OCI-LY3 (cell line): ENCODE measurements at regions not wholly inside any gene's neighbourhood (a gene's known extent, or its start where the extent isn't known, plus 50 kb on each side); places are given as distances from the start of the nearest gene placed in this dataset.

Source experiments
- H2AFZ ChIP-seq: fragments of 200-600, 300-600 bp; shearing (Covaris generic); 2 replicates; pipeline ENCODE4 v1.6.0; 2014; ENCODE audit warnings: antibody characterized with exemption, low read depth, low read length
- H3K27ac ChIP-seq: fragments of 200-600, 300-600 bp; sonication (generic); 2 replicates; pipeline ENCODE4 v1.5.1; 2014; ENCODE audit warnings: mild to moderate bottlenecking, low read length, moderate library complexity, mixed read lengths
- H3K27me3 ChIP-seq: fragments of 200-600, 300-600 bp; sonication (generic); 2 replicates; pipeline ENCODE4 v1.6.1; 2014; ENCODE audit warnings: low read depth, low read length, mixed read lengths
- H3K36me3 ChIP-seq: fragments of 200-600, 300-600 bp; sonication (generic); replicated peaks from 2 replicates; pipeline ENCODE3; 2014; ENCODE audit warnings: low read depth, low read length, mixed read lengths
- H3K4me1 ChIP-seq: fragments of 300-600, 200-600 bp; sonication (generic); 2 replicates; pipeline ENCODE4 v1.6.1; 2014; ENCODE audit warnings: low read length, mixed read lengths
- H3K4me2 ChIP-seq: fragments of 200-600, 300-600 bp; sonication (generic); 2 replicates; pipeline ENCODE4 v1.6.1; 2014; ENCODE audit warnings: low read length, mixed read lengths
- H3K4me3 ChIP-seq: fragments of 300-600, 200-600 bp; sonication (generic); 2 replicates; pipeline ENCODE4 v1.5.1; 2014; ENCODE audit warnings: antibody characterized with exemption, mild to moderate bottlenecking, low read length, moderate library complexity
- H3K79me2 ChIP-seq: fragments of 300-600, 200-600 bp; shearing (Covaris generic); 2 replicates; pipeline ENCODE4 v1.6.1; 2014; ENCODE audit warnings: mild to moderate bottlenecking, low read length, mixed read lengths
- H3K9ac ChIP-seq: fragments of 300-600, 200-600 bp; shearing (Covaris generic); 2 replicates; pipeline ENCODE4 v1.6.0; 2014; ENCODE audit warnings: mild to moderate bottlenecking, low read length, moderate library complexity
- H3K9me3 ChIP-seq: fragments of 200-600, 300-600 bp; shearing (Covaris generic); 2 replicates; pipeline ENCODE4 v1.6.1; 2014; ENCODE audit warnings: low read length, mixed read lengths; ENCODE audit not compliant: insufficient read depth
- H4K20me1 ChIP-seq: fragments of 200-600, 300-600 bp; sonication (generic); 2 replicates; pipeline ENCODE4 v1.6.1; 2016; ENCODE audit warnings: low read length, mixed read lengths; ENCODE audit not compliant: insufficient read depth
- CTCF ChIP-seq: fragments of 200-600, 300-600 bp; sonication (generic); IDR thresholded peaks from 2 replicates; pipeline ENCODE4 v1.5.1; 2014; ENCODE audit warnings: antibody characterized with exemption, low read length, low read depth
- EZH2phosphoT487 ChIP-seq: fragments of 200-600 bp; shearing (Covaris generic); IDR thresholded peaks from 2 replicates; pipeline ENCODE4 v1.6.1; 2018; ENCODE audit warnings: antibody characterized with exemption, mixed run types, low read depth

DNA sequence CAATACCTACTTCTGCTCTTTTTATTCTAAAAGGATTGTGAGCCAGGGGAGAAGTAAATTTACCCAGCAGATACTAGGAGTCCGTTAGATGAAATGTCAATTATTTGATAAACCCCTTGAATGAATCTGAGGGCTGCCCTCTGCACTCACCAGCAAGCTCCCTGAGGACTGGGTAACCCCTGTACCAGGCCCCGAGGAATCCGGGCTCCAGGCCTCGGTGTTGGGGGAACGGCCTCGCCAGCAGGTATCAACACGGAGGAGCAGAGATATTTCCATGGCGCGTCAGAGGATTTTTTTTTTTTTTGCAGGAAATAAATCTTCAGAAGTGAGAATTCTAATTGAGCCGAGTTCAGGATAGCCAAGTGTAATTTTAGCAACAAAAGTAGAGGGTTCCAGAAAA, 1408.8 kb downstream of the BRD1 start:
- H3K27ac ChIP-seq = no peak overlapping the region
- no peak overlapping the region for H2AFZ ChIP-seq
- no peak overlapping the region for H3K9ac ChIP-seq
- H4K20me1 ChIP-seq = no peaks in the 10 kb centered on the region
- H3K4me1 ChIP-seq = no peaks in the 10 kb centered on the region
- no peak for TF ChIP-seq CTCF
- TF ChIP-seq EZH2phosphoT487 = no peak
- H3K4me3 ChIP-seq = no peak overlapping the region
- H3K27me3 ChIP-seq = peaks cover 34% of the 10 kb centered on the region
- H3K36me3 ChIP-seq = no peaks in the 10 kb centered on the region
- no peak overlapping the region for H3K4me2 ChIP-seq
- no peaks in the 10 kb centered on the region for H3K79me2 ChIP-seq
- no peaks in the 10 kb centered on the region for H3K9me3 ChIP-seq

DNA sequence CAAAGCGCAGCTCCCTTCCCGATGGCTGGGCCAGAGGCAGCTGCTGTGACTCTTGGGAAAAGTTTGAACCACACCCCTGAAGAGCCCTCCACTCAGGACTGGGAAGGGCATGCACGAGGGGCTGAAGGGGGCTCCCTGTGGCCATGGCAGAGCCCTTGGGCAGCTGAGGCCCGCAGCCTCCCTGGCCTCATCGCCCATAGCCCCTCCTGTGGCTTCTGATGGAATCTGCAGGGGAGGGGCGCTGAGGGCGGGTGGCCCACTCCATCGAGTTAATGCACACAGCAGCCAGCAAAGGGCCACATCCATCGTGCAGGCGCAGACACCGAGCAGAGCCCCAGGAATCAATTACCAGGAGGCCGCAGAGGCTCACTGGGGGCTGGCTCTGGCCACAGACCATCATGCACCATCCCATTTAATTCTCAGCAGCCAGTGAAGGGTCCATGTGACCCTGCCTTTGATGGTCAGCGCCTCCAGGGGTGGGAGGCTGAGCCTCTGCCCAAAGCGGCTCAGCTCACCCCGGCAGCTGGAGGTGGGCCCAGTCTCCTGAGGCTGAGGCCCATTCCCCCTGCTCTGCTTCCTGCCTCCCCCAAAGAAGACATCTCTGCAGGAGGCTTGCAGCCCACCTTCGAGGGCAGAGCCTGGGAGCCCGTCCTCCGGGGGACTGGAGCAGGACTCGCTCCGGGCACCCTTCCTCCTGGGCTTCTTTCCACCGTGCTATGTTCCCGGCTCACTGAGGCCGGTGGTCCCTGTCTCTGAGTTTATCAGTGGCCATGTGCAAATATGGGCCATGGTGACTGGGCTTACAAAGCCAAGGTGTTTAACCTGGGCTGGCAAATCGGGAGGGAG, 1410.2 kb downstream of the BRD1 start:
- Histone ChIP-seq H3K27me3 (peaks cover 36% of the 10 kb centered on the region), H3K36me3 (no peaks in the 10 kb centered on the region), H3K79me2 (no peaks in the 10 kb centered on the region), H4K20me1 (no peaks in the 10 kb centered on the region), H3K4me1 (no peaks in the 10 kb centered on the region), H3K9me3 (no peaks in the 10 kb centered on the region), H3K4me2 (no peak overlapping the region), H3K9ac (no peak overlapping the region), H3K4me3 (no peak overlapping the region), H2AFZ (no peak overlapping the region), H3K27ac (no peak overlapping the region)
- no peak for TF ChIP-seq CTCF
- TF ChIP-seq EZH2phosphoT487 = no peak

- no peak for TF ChIP-seq CTCF
- TF ChIP-seq EZH2phosphoT487 = no peak
- H3K79me2 ChIP-seq = no peaks in the 10 kb centered on the region
- H3K27me3 ChIP-seq = peaks cover 36% of the 10 kb centered on the region
- H3K4me1 ChIP-seq = no peaks in the 10 kb centered on the region
- no peak overlapping the region for H2AFZ ChIP-seq
- no peak overlapping the region for H3K4me2 ChIP-seq
- no peaks in the 10 kb centered on the region for H4K20me1 ChIP-seq
- no peak overlapping the region for H3K27ac ChIP-seq
- no peak overlapping the region for H3K9ac ChIP-seq
- no peaks in the 10 kb centered on the region for H3K9me3 ChIP-seq
- no peaks in the 10 kb centered on the region for H3K36me3 ChIP-seq
- no peak overlapping the region for H3K4me3 ChIP-seq
These were observed 1411.1 kb downstream of the BRD1 start for GRCh38 chr22:48416396-48417224.

DNA sequence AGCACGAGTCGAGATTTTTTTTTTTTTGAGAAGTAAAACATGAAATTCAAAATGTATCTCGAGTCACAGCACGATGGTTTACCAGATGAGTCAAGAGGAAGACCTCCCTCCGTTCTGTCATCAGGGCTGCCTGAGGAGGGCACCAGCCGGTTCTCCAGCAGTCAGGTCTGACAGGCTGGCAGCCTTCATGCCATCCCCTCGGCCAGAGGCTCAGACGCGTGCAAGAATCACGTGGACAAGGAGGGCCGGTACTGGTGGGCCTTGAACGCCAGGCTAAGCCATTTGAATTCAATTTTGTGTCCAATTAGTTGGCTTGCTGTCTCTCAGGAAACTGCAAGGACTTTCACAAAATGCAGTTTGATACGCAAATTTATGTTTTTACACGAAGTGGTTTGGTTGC, 1412.2 kb downstream of the BRD1 start:
- Histone ChIP-seq H3K4me3 (no peak overlapping the region), H3K9me3 (no peaks in the 10 kb centered on the region), H3K4me1 (no peaks in the 10 kb centered on the region), H3K27me3 (peaks cover 36% of the 10 kb centered on the region), H4K20me1 (no peaks in the 10 kb centered on the region), H3K4me2 (no peak overlapping the region), H3K79me2 (no peaks in the 10 kb centered on the region), H3K9ac (no peak overlapping the region), H3K36me3 (no peaks in the 10 kb centered on the region), H2AFZ (no peak overlapping the region), H3K27ac (no peak overlapping the region)
- TF ChIP-seq EZH2phosphoT487 (no peak), CTCF (no peak)
